Activated CD8-positive, alpha-beta T cell treated with anti-CD3 and anti-CD28 coated beads, Interleukin-2, amount 10 ng/mL, durations not matched to agents 7 days and 5 days (primary cell): ENCODE measurements at regions not wholly inside any gene's neighbourhood (a gene's known extent, or its start where the extent isn't known, plus 50 kb on each side); places are given as distances from the start of the nearest gene placed in this dataset.
"Not testable (repeated sequence)": the region's sequence is repeated elsewhere in the genome, so short reads cannot be mapped to it uniquely, and the experiment has no call there.

Experiments
- ATAC-seq: fragments of 150-1000 bp; cut with Tn5 transposase; one replicate; pipeline ENCODE4 v1.10.0; 2021; ENCODE audit warnings: moderate library complexity
- CTCF ChIA-PET: fragments of 350-600 bp; sonication (Branson Sonifier 250); formaldehyde crosslinking; loops from one replicate; lab custom pipeline; 2021; ENCODE audit warnings: antibody characterized with exemption; lab: Charles Lee
- POLR2A ChIA-PET: fragments of 350-600 bp; sonication (Branson Sonifier 250); formaldehyde crosslinking; loops from one replicate; lab custom pipeline; 2021; ENCODE audit warnings: antibody characterized with exemption; lab: Charles Lee
- DNase-seq: peaks from one replicate; pipeline ENCODE4 v3.0.0-alpha.2; 2020
- H3K27ac Mint-ChIP-seq: one replicate; pipeline ENCODE4 v1.8.0; 2021; ENCODE audit warnings: mild to moderate bottlenecking, mixed read lengths
- H3K27me3 Mint-ChIP-seq: one replicate; pipeline ENCODE4 v1.8.0; 2021; ENCODE audit warnings: low read depth, mixed read lengths
- H3K36me3 Mint-ChIP-seq: one replicate; pipeline ENCODE4 v1.8.0; 2021; ENCODE audit warnings: low read depth, mixed read lengths
- H3K4me1 Mint-ChIP-seq: one replicate; pipeline ENCODE4 v1.8.0; 2021; ENCODE audit warnings: low read depth, mixed read lengths
- H3K4me3 Mint-ChIP-seq: one replicate; pipeline ENCODE4 v1.8.0; 2021; ENCODE audit warnings: mild to moderate bottlenecking, mixed read lengths
- H3K9me3 Mint-ChIP-seq: one replicate; pipeline ENCODE4 v1.8.0; 2022; ENCODE audit warnings: mixed read lengths; ENCODE audit not compliant: insufficient read depth

GRCh38 chr6:160804639-160805038 lies 102.6 kb downstream of the PLG start:
- POLR2A ChIA-PET = no interaction called here
- Mint-ChIP-seq H3K27me3 (no peaks in the 10 kb centered on the region), H3K4me1 (no peaks in the 10 kb centered on the region), H3K27ac (no peak overlapping the region), H3K4me3 (no peak overlapping the region), H3K9me3 (no peaks in the 10 kb centered on the region), H3K36me3 (no peaks in the 10 kb centered on the region)
- ATAC-seq = no peak
- DNase-seq = no peak
- CTCF ChIA-PET = no interaction called here

GRCh38 chr6:160808263-160808662 lies 106.2 kb downstream of the PLG start:
- CTCF ChIA-PET = no interaction called here
- no peaks in the 10 kb centered on the region for H3K36me3 Mint-ChIP-seq

GRCh38 chr6:160810238-160810637 lies 108.2 kb downstream of the PLG start:
- POLR2A ChIA-PET = no interaction called here
- no peaks in the 10 kb centered on the region for H3K36me3 Mint-ChIP-seq
- ATAC-seq (no peak), DNase-seq (no peak)
- no peaks in the 10 kb centered on the region for H3K9me3 Mint-ChIP-seq
- H3K4me3 Mint-ChIP-seq = no peak overlapping the region
- CTCF ChIA-PET = no interaction called here
- H3K4me1 Mint-ChIP-seq = no peaks in the 10 kb centered on the region
- no peaks in the 10 kb centered on the region for H3K27me3 Mint-ChIP-seq
- H3K27ac Mint-ChIP-seq = no peak overlapping the region

More at GRCh38 chr6:160808263-160808662, 106.2 kb downstream of the PLG start:
- Mint-ChIP-seq H3K4me3 (no peak overlapping the region), H3K27me3 (no peaks in the 10 kb centered on the region), H3K4me1 (no peaks in the 10 kb centered on the region), H3K9me3 (no peaks in the 10 kb centered on the region), H3K27ac (no peak overlapping the region)
- ATAC-seq (no peak), DNase-seq (no peak)
- POLR2A ChIA-PET = no interaction called here

GRCh38 chr6:160812097-160812496 lies 110.1 kb downstream of the PLG start:
- Mint-ChIP-seq H3K27me3 (no peaks in the 10 kb centered on the region), H3K27ac (no peak overlapping the region), H3K4me3 (no peak overlapping the region), H3K36me3 (no peaks in the 10 kb centered on the region), H3K9me3 (no peaks in the 10 kb centered on the region), H3K4me1 (no peaks in the 10 kb centered on the region)
- ChIA-PET POLR2A (no interaction called here), CTCF (no interaction called here)
- no peak for ATAC-seq
- DNase-seq = no peak

- no peak for ATAC-seq
- no peaks in the 10 kb centered on the region for H3K27me3 Mint-ChIP-seq
Observed at GRCh38 chr6:160818934-160819333, 116.9 kb downstream of the PLG start.

GRCh38 chr6:160820661-160821060 lies 118.6 kb downstream of the PLG start:
- ATAC-seq, H3K4me3 Mint-ChIP-seq, POLR2A ChIA-PET, H3K4me1 Mint-ChIP-seq, H3K27me3 Mint-ChIP-seq, H3K36me3 Mint-ChIP-seq, DNase-seq, H3K27ac Mint-ChIP-seq, CTCF ChIA-PET: not testable (repeated sequence)
- H3K9me3 Mint-ChIP-seq = peaks cover 22% of the 10 kb centered on the region

More at GRCh38 chr6:160818934-160819333, 116.9 kb downstream of the PLG start:
- Mint-ChIP-seq H3K4me3 (no peak overlapping the region), H3K4me1 (no peaks in the 10 kb centered on the region), H3K9me3 (peaks cover 22% of the 10 kb centered on the region), H3K36me3 (no peaks in the 10 kb centered on the region), H3K27ac (no peak overlapping the region)
- ChIA-PET POLR2A (no interaction called here), CTCF (no interaction called here)
- no peak for DNase-seq

- ChIA-PET POLR2A (no interaction called here), CTCF (no interaction called here)
- Mint-ChIP-seq H3K27me3 (no peaks in the 10 kb centered on the region), H3K27ac (no peak overlapping the region), H3K36me3 (no peaks in the 10 kb centered on the region), H3K4me3 (no peak overlapping the region), H3K9me3 (no peaks in the 10 kb centered on the region), H3K4me1 (no peaks in the 10 kb centered on the region)
- no peak for ATAC-seq
- no peak for DNase-seq
Observed at GRCh38 chr6:160831739-160832138, 129.7 kb downstream of the PLG start.

- Mint-ChIP-seq H3K4me3 (no peak overlapping the region), H3K9me3 (no peaks in the 10 kb centered on the region), H3K27me3 (no peaks in the 10 kb centered on the region), H3K4me1 (no peaks in the 10 kb centered on the region), H3K27ac (no peak overlapping the region), H3K36me3 (no peaks in the 10 kb centered on the region)
- CTCF ChIA-PET = no interaction called here
- POLR2A ChIA-PET = no interaction called here
- no peak for DNase-seq
- no peak for ATAC-seq
Observed at GRCh38 chr6:160832422-160832821, 130.4 kb downstream of the PLG start.

- Mint-ChIP-seq H3K36me3 (no peaks in the 10 kb centered on the region), H3K9me3 (no peaks in the 10 kb centered on the region), H3K27me3 (no peaks in the 10 kb centered on the region), H3K4me3 (no peak overlapping the region), H3K27ac (no peak overlapping the region), H3K4me1 (no peaks in the 10 kb centered on the region)
- DNase-seq (no peak), ATAC-seq (no peak)
- CTCF ChIA-PET = no interaction called here
- POLR2A ChIA-PET = no interaction called here
Observed at GRCh38 chr6:160837146-160837545, 135.1 kb downstream of the PLG start.

- no peaks in the 10 kb centered on the region for H3K36me3 Mint-ChIP-seq
- no peak for DNase-seq
- no peak overlapping the region for H3K4me3 Mint-ChIP-seq
- H3K4me1 Mint-ChIP-seq = no peaks in the 10 kb centered on the region
- H3K9me3 Mint-ChIP-seq = no peaks in the 10 kb centered on the region
- ChIA-PET POLR2A (no interaction called here), CTCF (no interaction called here)
- H3K27ac Mint-ChIP-seq = no peak overlapping the region
- ATAC-seq = no peak
- H3K27me3 Mint-ChIP-seq = no peaks in the 10 kb centered on the region
Observed at GRCh38 chr6:160851031-160851430, 140.5 kb upstream of the MAP3K4 start.

GRCh38 chr6:160853946-160854345 lies 137.6 kb upstream of the MAP3K4 start:
- ATAC-seq = no peak
- no peak for DNase-seq
- CTCF ChIA-PET = no interaction called here
- Mint-ChIP-seq H3K36me3 (no peaks in the 10 kb centered on the region), H3K4me1 (no peaks in the 10 kb centered on the region), H3K27me3 (no peaks in the 10 kb centered on the region), H3K27ac (no peak overlapping the region), H3K9me3 (no peaks in the 10 kb centered on the region), H3K4me3 (no peak overlapping the region)
- POLR2A ChIA-PET = no interaction called here

- H3K9me3 Mint-ChIP-seq = no peaks in the 10 kb centered on the region
- H3K27ac Mint-ChIP-seq = no peak overlapping the region
- CTCF ChIA-PET = no interaction called here
- DNase-seq (no peak), ATAC-seq (no peak)
- H3K36me3 Mint-ChIP-seq = no peaks in the 10 kb centered on the region
- no peaks in the 10 kb centered on the region for H3K4me1 Mint-ChIP-seq
- POLR2A ChIA-PET = no interaction called here
- no peaks in the 10 kb centered on the region for H3K27me3 Mint-ChIP-seq
- H3K4me3 Mint-ChIP-seq = no peak overlapping the region
Observed at GRCh38 chr6:160858886-160859285, 132.7 kb upstream of the MAP3K4 start.

GRCh38 chr6:160859822-160860221 lies 131.7 kb upstream of the MAP3K4 start:
- Mint-ChIP-seq H3K27ac (no peak overlapping the region), H3K9me3 (no peaks in the 10 kb centered on the region), H3K4me1 (no peaks in the 10 kb centered on the region), H3K27me3 (no peaks in the 10 kb centered on the region), H3K4me3 (no peak overlapping the region), H3K36me3 (no peaks in the 10 kb centered on the region)
- ATAC-seq = no peak
- CTCF ChIA-PET = no interaction called here
- POLR2A ChIA-PET = no interaction called here
- DNase-seq = no peak
